Right lung (tissue), 2 donors: ENCODE measurements at regions not wholly inside any gene's neighbourhood (a gene's known extent, or its start where the extent isn't known, plus 50 kb on each side); places are given as distances from the start of the nearest gene placed in this dataset.
A peak's percentile ranks its signal among the peaks of the same experiment; 100 is the strongest.

ENCODE experiments used
- DNase-seq, 2 donors: peaks; one replicate each; pipeline ENCODE4 v3.0.0-alpha.2; 2013

DNA sequence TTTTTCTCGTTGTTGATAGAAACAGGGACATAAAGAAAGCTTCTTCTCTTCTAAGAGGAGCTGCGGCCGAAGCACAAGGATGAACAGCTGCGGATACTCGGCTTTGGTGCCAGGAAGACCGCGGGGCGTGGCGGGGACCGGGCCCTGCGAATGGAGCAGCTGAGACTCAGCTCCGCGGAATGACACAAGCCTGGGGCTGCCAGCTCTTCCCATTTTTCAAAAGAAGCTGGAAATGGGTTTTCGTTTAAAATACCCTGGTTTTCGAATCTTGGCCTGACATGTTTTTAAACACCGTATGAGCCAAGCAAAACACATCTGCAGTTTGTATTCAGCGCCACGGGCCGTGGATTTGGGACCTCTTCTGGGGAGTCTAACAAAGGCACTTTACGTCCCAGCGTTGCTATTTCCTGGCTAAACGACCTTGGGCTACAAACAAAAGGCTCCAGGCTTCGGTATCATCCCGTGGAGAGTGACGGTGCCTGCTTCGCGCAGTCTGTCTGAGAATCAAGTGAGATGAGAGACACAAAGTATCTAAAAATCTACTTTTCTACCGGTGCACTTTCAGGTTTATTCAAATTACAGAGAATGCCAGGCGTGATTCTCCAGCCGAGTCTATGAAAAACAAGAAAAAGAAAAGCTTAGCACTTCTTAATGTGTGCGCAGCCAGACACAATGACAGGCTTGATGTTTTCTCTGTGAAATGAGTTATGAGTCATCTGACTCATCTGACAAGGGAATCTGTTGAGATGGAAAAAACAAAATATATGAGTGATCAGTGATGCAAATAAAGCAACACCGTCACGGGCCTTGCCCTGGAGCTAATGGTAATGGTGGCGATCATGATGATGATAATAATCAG lies 114.0 kb upstream of the TMEM132D start:
- DNase-seq, result peak in 1 of 2 donors; percentile 7

GRCh38 chr12:130018614-130019013 lies 114.8 kb upstream of the TMEM132D start:
- no peak for DNase-seq

- no peak for DNase-seq
These were observed 122.9 kb upstream of the TMEM132D start for GRCh38 chr12:130026608-130027176.

DNA sequence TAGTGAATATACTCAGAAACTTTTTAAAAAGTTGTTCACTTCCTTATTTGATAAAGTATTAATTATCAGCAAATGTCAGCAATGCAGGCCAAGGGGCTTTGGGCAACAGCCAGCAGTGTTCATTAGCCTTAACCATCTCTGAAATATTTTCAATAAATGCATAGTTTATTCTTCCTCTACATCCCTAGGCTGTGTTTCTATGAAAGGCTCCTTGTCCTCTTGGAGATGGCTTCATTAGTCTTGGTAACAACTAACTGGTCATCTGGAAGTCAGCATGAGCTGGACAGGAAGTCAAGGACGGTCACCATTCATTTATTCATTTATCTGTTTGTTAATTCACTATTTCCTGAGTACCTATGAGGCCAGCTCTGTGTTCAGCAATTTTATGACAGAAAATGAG lies 124.0 kb upstream of the TMEM132D start:
- DNase-seq, result no peak

DNA sequence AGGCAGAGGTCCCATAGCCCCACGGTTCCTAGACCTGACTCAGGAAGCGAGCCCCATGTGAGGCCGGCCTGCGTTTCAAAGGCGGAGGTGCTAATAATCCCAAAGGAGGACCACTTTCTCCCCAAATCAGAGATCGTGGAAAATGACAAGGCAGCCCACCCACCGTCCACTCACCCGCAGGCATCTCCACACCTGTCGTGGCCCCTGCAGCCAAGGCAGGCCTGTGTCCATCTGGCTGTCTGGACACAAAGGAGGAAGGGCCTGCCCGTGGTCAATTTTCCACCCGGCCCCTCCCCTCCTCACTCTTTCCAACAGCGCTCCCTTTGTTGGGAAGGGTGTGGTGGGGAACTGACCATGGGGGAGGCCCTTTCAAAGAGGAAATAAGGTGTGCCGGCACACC lies 125.3 kb upstream of the TMEM132D start:
- no peak for DNase-seq

GRCh38 chr12:130031041-130031440 lies 127.2 kb upstream of the TMEM132D start:
- DNase-seq, result no peak

- no peak for DNase-seq
These were observed 127.9 kb upstream of the TMEM132D start for GRCh38 chr12:130031571-130032189.

- DNase-seq, result peak in 1 of 2 donors; percentile 25
These were observed 120.1 kb upstream of the FZD10 start for GRCh38 chr12:130041983-130042812.

- DNase-seq, result no peak
These were observed 118.4 kb upstream of the FZD10 start for GRCh38 chr12:130043685-130044406.

GRCh38 chr12:130044991-130045621 lies 117.2 kb upstream of the FZD10 start:
- DNase-seq, result peak in 1 of 2 donors; percentile 19

DNA sequence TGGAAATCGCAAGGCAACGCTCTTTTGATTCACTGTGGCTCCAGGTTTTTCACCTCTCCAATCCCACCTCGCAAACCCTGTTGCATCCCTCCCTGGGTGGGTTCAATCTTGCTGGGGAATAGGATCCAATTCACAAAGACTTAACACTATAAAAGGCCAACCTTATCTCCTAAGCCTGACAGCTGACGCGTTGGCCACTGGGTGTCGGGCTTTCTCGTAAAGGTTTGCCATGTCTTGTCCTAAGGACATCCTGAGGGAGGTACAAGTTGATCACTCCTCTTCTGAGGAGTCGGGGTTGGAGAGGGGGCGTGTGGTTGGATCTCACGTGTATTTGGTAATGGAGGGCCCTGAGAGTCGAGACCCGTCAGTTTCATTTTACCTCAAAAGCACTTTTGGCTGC lies 112.6 kb upstream of the FZD10 start:
- DNase-seq, result no peak

DNA sequence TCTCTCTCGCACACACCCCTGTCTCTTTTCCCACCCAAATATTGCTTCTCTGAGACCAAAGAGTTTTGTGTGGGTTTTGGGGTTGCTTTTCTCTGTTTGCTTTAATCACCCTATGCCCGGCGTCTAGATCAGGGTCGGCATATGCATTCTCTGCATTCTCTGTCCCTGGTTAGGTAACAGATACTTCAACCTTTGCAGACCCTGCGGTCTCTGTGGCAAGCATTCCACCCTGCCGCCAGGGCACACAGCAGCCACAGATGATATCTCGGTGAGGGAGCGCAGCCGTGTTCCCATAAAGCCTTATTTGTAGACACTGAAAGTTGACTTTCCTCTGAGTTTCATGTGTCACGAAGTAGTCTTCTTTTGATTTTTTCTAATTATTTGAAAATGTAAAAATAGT lies 110.4 kb upstream of the FZD10 start:
- no peak for DNase-seq

DNA sequence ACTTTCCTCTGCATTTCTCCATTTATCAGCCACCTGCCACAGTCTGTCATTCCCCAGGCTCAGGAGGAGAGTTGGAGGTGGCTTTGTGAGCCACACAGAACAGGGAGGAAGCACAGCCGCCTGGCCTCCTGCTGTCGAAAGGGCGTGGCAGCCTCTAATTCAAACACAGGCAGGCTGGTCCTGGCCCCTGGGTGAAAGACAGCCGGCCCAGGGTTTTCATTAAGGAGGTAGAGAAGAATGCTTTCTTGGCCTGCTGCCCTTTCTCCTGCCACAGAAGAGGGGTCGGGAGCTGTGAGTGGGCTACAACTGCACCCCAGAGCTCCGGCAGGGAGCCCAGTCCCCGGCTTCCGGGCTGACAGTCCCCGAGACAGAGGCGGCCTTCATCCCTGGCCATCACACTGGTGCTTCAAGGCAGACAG lies 108.6 kb upstream of the FZD10 start:
- no peak for DNase-seq

- no peak for DNase-seq
These were observed 107.5 kb upstream of the FZD10 start for GRCh38 chr12:130054803-130055202.

DNA sequence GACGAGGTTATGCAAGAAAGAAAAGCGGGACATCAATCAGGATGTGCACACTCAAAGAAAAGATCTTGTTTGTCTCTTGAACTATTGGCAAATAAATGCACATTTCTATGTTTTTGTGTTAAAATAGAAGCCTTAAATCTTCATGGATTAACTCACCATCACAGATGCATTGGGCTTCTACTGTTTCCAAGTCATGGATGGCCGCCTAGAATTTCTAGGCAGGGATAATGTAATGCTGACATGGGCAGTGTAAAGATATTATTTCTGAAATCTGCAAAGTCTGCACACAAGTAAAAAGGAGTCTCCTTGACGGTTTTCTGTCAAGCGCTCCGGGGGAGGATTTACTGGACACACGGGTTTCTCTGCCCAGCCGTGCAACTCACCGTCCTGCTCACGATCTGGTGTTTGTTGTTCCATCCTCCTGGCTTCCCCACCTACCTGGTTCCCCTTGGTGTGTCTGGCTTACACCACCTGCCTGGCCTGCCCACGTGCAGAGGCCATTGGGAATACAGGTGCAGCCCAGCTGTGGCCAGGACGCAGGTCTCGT lies 103.3 kb upstream of the FZD10 start:
- DNase-seq, result no peak

GRCh38 chr12:130063866-130064265 lies 98.4 kb upstream of the FZD10 start:
- DNase-seq, result no peak

DNA sequence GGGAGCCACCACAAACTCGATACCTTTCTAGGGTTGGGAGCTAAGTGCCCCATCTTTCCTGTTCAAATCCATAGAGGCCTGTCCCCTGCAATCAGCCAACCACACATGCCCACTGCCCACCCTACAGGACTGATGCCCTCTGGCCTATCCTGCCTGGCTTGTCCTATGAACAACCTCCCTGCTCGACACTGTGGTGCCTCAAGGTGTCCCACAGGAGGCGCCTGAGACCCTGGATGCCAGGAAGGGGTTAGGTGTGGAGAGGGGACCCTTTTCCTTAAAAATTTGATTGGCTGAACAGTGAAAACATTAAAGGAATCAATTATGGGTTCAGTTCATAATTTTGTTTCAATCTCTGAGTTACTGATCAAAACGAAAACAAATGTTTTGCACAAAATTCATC lies 97.3 kb upstream of the FZD10 start:
- no peak for DNase-seq

- no peak for DNase-seq
These were observed 95.5 kb upstream of the FZD10 start for GRCh38 chr12:130066742-130067141.

GRCh38 chr12:130068741-130069140 lies 93.5 kb upstream of the FZD10 start:
- DNase-seq, result no peak

GRCh38 chr12:130070126-130070611 lies 92.1 kb upstream of the FZD10 start:
- no peak for DNase-seq
